Naive thymus-derived CD8-positive, alpha-beta T cell (primary cell): ENCODE measurements at regions not wholly inside any gene's neighbourhood (a gene's known extent, or its start where the extent isn't known, plus 50 kb on each side); places are given as distances from the start of the nearest gene placed in this dataset.

Source experiments
- ATAC-seq, 2 donors: fragments of 150-1000 bp; cut with Tn5 transposase in 1 of 2; sonication (Bioruptor Pico), chemical (Tn5 transposase) in 1 of 2; 1 replicate in 1 of 2; 2 replicates in 1 of 2; pipeline ENCODE4 v1.10.0; 2021; ENCODE audit warnings: mild to moderate bottlenecking in 2 of 2, moderate library complexity in 2 of 2
- POLR2A ChIA-PET: fragments of 350-600 bp; sonication (Branson Sonifier 250); formaldehyde crosslinking; loops from one replicate; lab custom pipeline; 2021; ENCODE audit warnings: antibody characterized with exemption; lab: Charles Lee
- DNase-seq, 10 donors: peaks; one replicate each; pipeline versions ENCODE4 v3.0.0 to v3.0.0-alpha.2; 2020 to 2022
- H3K27ac Mint-ChIP-seq, 10 donors: one replicate each; pipeline ENCODE4 v1.8.0; 2020 to 2022; ENCODE audit warnings: mild to moderate bottlenecking in 10 of 10, mixed read lengths in 10 of 10, moderate library complexity in 4 of 10, inconsistent platforms in 1 of 10
- H3K27me3 Mint-ChIP-seq, 5 donors: one replicate each; pipeline ENCODE4 v1.8.0; 2021 to 2022; ENCODE audit warnings: mixed read lengths in 5 of 5
- H3K36me3 Mint-ChIP-seq, 3 donors: one replicate each; pipeline ENCODE4 v1.8.0; 2020 to 2022; ENCODE audit warnings: mixed read lengths in 3 of 3, mild to moderate bottlenecking in 2 of 3, inconsistent platforms in 1 of 3
- H3K4me1 Mint-ChIP-seq, 4 donors: one replicate each; pipeline ENCODE4 v1.8.0; 2021 to 2022; ENCODE audit warnings: mixed read lengths in 4 of 4
- H3K4me3 Mint-ChIP-seq, 10 donors: one replicate each; pipeline ENCODE4 v1.8.0; 2020 to 2022; ENCODE audit warnings: mild to moderate bottlenecking in 10 of 10, mixed read lengths in 10 of 10, moderate library complexity in 6 of 10, inconsistent platforms in 1 of 10
- H3K9me3 Mint-ChIP-seq, 9 donors: one replicate each; pipeline ENCODE4 v1.8.0; 2020 to 2022; ENCODE audit warnings: mixed read lengths in 9 of 9, mild to moderate bottlenecking in 3 of 9, inconsistent platforms in 1 of 9, moderate library complexity in 1 of 9

DNA sequence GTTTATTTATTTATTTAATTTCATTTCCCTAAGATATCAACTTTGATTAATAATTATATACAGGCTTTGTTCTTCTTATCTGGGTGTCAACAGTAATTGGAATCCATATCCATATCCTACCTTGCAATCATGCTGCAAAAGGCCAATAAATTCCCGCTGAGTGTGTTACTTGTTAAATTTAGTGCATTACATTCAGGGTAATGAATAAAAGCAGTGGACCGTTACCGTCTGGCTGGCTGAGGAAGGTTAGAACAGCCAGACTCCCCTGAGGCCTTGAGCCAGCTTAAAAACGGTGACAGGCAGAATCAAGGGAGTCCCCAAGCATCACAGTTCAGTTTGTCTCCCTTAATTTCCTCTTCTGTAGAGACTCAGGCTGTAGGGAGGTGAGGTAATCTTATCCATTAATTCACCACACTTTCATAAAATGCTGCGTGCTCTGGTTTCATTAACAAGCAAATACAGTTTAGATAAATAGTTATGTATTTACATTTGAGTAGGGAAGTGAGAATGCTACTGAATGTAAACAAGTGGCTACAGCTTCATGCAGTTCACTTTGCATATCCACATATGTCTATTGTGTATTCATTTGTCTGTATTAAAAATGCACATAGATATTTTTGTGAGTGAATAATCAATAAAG lies 888.2 kb upstream of the CXADR start:
- H3K27ac Mint-ChIP-seq, result no peak overlapping the region
- DNase-seq, result peak in 1 of 10 donors; percentile 41
- POLR2A ChIA-PET, result interaction anchor here (0.5 kb wide), 1 partner anchor 11 kb away, joined by 3 read pairs; no protein-coding TSS in a partner anchor
- H3K27me3 Mint-ChIP-seq, result no peaks in the 10 kb centered on the region
- H3K4me1 Mint-ChIP-seq, result no peaks in the 10 kb centered on the region
- H3K9me3 Mint-ChIP-seq, result peaks cover 0 to 3% (median under 1%) of the 10 kb centered on the region in 9 donors
- H3K36me3 Mint-ChIP-seq, result peaks cover 0 to under 1% (median 0%) of the 10 kb centered on the region in 3 donors
- ATAC-seq, result no peak
- H3K4me3 Mint-ChIP-seq, result no peak overlapping the region

DNA sequence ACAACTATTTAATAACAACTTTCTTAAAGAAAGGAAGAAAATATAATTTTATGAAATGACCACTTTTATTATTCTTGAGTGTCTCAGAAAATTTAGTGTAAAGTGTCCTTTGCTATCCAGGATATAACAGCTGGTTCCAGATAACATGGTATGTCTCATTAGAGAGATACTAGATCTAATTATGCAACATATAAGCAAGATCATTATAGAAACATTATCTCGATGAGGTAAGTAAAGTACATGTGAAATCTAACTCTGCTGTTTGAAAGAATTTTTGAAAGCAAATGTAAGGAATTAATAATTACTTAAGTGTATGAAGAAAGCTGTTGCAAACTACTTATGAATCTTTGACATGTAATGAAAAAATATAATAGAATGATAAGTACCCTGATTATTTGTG lies 887.4 kb upstream of the CXADR start:
- no peaks in the 10 kb centered on the region for H3K4me1 Mint-ChIP-seq
- ATAC-seq (no peak), DNase-seq (no peak)
- peaks cover 0 to 2% (median 0%) of the 10 kb centered on the region in 9 donors for H3K9me3 Mint-ChIP-seq
- no peak overlapping the region for H3K27ac Mint-ChIP-seq
- no peaks in the 10 kb centered on the region for H3K27me3 Mint-ChIP-seq
- no peaks in the 10 kb centered on the region for H3K36me3 Mint-ChIP-seq
- no peak overlapping the region for H3K4me3 Mint-ChIP-seq
- POLR2A ChIA-PET, result no interaction called here

DNA sequence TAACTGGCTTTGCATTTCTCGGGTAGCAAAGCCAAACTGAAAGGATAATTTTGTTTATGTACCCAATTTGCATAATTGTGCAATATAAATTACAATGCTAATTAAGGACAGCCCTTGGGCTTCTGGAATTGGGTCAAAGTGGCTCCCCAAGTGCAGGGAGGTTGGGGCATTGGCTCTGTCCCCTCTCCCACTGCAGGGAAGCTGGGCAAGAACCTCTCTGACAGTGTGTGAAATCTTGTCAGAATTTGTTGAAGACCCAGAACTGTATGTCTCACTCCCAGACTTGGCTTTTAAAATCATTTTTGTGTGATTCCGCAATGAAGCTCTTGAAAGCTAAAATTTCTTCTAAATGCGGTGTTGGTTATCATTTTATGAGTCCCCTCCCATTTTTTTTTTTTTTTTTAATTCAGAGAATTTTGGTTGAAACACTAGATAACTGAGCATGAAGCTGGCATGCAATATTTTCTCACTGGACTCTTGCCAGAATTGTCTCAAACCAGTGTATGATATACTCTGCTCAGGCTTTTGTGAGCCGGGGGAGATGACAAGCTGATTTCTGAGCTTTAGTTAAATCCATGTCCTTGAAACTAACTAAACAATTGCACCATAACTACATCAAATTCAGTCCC lies 878.9 kb upstream of the CXADR start:
- Mint-ChIP-seq H3K4me3 (no peak overlapping the region), H3K4me1 (no peaks in the 10 kb centered on the region)

DNA sequence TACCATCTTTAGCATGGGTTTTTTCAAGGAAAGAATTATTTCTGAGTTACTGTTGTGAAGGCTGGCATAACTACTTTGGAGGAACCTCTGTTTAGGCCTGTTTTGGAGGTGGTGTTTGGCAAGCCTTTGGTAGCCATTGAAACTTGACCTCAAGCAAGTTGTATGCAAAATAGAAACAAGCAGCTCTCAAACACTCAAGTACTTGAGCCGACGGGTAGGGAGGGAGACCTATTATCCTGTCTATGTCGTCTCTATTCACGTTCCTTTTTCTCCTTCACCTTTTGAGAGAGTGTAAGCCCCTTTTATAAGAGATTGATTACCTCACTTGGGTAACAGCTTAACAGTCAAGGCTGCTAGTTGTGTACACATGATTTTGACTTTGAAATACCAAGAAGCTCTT lies 878.3 kb upstream of the CXADR start:
- POLR2A ChIA-PET, result no interaction called here
- Mint-ChIP-seq H3K9me3 (peaks cover 0 to 8% (median 0%) of the 10 kb centered on the region in 9 donors), H3K36me3 (no peaks in the 10 kb centered on the region), H3K4me3 (no peak overlapping the region), H3K4me1 (no peaks in the 10 kb centered on the region), H3K27ac (no peak overlapping the region), H3K27me3 (no peaks in the 10 kb centered on the region)
- DNase-seq (no peak), ATAC-seq (no peak)

More for the DNA sequence above, 878.9 kb upstream of the CXADR start:
- peaks cover 0 to 8% (median 0%) of the 10 kb centered on the region in 9 donors for H3K9me3 Mint-ChIP-seq
- no peaks in the 10 kb centered on the region for H3K36me3 Mint-ChIP-seq
- POLR2A ChIA-PET, result no interaction called here
- no peak for DNase-seq
- H3K27ac Mint-ChIP-seq, result no peak overlapping the region
- ATAC-seq, result no peak
- H3K27me3 Mint-ChIP-seq, result no peaks in the 10 kb centered on the region

DNA sequence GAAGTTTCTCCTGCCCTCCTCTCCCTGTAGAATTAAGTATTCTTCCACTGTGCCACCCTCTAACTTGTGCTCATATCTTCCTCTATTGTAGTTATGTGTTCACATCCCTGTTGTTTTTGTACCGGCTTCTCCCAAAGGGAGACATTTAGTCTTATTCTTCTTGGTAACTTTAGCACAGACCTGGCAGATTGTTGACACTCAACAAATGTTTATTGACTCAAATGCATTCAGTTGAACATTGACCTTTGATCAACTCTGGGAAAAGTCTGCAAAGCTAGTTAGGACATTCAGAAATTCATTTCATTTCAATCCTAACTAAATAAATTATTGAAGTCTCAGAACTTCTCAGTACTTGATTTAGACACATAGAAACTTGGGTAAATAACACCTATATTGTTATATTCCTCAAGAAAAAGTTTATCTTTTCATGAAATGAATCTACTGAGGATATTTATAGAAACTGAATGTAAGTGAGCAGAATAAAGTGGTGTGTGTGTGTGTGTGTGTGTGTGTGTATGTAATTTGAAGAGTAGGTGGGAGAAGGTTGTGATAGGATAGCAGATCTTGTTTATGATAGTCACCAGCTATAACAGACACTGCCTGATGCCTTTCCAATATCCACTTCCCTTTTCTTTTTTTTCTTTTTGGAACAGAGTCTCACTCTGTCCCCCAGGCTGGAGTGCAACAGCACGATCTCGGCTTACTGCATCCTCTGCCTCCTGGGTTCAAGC lies 872.4 kb upstream of the CXADR start:
- Mint-ChIP-seq H3K36me3 (no peaks in the 10 kb centered on the region), H3K27me3 (no peaks in the 10 kb centered on the region), H3K4me3 (no peak overlapping the region), H3K4me1 (no peaks in the 10 kb centered on the region), H3K27ac (no peak overlapping the region), H3K9me3 (peaks cover 0 to 19% (median 0%) of the 10 kb centered on the region in 9 donors)
- no peak for ATAC-seq
- no peak for DNase-seq
- POLR2A ChIA-PET, result no interaction called here

DNA sequence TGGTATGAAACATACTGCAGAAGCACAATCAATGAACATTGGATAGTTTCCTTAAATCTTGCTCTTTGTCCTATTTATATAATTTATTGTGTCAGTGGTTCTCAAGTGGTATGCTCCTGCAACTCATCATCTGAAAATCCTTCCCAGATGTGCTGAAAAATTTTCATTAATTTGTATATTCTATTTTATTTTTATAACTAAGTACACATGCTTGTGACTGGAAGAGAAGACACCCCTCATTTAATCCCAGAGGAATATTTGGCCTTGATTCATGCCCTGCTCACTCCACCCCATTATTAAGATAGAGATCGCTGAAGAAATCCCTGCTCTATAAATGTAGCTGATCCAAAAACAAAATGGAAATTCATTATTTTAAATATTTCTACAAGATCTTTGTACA lies 870.5 kb upstream of the CXADR start:
- Mint-ChIP-seq H3K4me3 (no peak overlapping the region), H3K9me3 (peaks cover 0 to 11% (median 0%) of the 10 kb centered on the region in 9 donors), H3K4me1 (no peaks in the 10 kb centered on the region), H3K36me3 (no peaks in the 10 kb centered on the region), H3K27ac (no peak overlapping the region), H3K27me3 (no peaks in the 10 kb centered on the region)
- POLR2A ChIA-PET, result no interaction called here
- no peak for ATAC-seq
- no peak for DNase-seq

DNA sequence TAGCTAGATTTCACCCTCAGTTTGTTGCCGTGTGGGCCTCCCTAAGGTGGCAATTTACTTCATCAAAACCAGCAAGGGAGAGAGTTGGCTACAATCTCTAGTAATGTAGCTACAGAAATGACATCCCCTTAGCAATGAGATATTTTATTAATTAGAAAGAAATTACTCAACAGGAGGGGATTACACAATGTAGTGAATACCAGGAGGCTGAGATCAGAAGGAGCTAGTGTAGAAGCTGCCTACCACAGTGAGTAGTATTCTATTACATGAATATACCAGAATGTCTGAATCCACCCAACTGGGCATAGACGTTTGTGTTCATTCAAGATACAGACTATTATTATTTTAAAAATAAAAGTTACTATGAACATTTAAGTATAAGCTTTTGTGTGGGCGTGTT lies 868.2 kb upstream of the CXADR start:
- no peak for DNase-seq
- Mint-ChIP-seq H3K36me3 (no peaks in the 10 kb centered on the region), H3K9me3 (peaks cover 0 to 11% (median 2%) of the 10 kb centered on the region in 9 donors), H3K27ac (no peak overlapping the region), H3K27me3 (no peaks in the 10 kb centered on the region), H3K4me1 (no peaks in the 10 kb centered on the region), H3K4me3 (no peak overlapping the region)
- POLR2A ChIA-PET, result no interaction called here
- ATAC-seq, result no peak

DNA sequence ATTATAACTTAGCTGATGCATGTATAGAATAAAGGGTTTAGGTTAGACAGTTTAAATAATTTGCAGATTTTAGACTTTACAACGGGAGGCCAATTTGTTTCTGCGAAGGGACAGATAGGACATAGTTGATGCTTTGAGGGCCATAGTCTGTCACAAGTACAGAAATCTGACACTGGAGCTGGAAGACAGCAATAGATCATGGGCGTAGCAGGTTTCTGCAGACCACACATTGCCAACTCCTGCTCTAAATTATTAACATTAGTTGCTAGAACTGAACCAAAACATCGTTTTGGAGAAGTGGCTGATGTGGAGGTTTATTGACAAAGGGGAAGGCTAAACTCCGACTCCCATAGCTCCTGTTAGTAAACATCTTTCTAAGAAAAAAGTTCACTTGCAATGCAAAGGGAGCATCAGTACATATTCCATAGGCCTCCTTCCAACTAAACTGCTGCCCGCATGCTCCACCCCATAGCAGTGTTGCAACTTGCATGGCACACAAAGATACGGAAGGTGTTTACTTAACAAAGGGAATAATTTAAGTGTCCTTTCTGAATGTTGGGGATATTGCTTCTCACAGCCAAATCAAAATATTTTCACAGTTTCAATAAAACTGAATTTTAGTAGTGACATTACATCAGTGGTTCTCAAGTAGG lies 862.0 kb upstream of the CXADR start:
- Mint-ChIP-seq H3K27me3 (no peaks in the 10 kb centered on the region), H3K27ac (no peak overlapping the region), H3K9me3 (peaks cover 0 to 12% (median 3%) of the 10 kb centered on the region in 9 donors), H3K36me3 (no peaks in the 10 kb centered on the region), H3K4me3 (no peak overlapping the region), H3K4me1 (no peaks in the 10 kb centered on the region)
- POLR2A ChIA-PET, result no interaction called here
- ATAC-seq (no peak), DNase-seq (no peak)

DNA sequence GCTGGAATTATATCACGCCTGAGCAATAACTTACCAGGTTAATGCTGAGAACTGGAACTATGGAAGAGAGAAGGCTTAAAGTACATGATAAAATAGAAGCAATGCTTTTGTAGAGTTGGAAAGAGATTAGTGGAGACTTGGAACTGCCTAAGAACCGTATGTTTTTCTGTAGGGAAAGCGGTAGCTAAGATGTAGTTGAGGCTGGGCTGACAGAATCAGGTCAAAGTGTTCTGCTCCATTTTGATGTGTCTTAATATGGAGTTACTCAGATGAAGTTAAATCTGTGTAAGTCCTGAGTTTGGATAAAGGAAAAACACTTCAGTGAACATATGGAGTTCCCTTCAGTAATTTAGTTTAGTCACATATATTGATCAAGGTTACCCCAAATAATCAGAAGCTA lies 860.9 kb upstream of the CXADR start:
- no peak for ATAC-seq
- no peak overlapping the region for H3K27ac Mint-ChIP-seq
- H3K27me3 Mint-ChIP-seq, result no peaks in the 10 kb centered on the region
- H3K4me3 Mint-ChIP-seq, result no peak overlapping the region
- no peaks in the 10 kb centered on the region for H3K36me3 Mint-ChIP-seq
- peaks cover 0 to 14% (median 3%) of the 10 kb centered on the region in 9 donors for H3K9me3 Mint-ChIP-seq
- no peaks in the 10 kb centered on the region for H3K4me1 Mint-ChIP-seq
- DNase-seq, result no peak
- POLR2A ChIA-PET, result no interaction called here

DNA sequence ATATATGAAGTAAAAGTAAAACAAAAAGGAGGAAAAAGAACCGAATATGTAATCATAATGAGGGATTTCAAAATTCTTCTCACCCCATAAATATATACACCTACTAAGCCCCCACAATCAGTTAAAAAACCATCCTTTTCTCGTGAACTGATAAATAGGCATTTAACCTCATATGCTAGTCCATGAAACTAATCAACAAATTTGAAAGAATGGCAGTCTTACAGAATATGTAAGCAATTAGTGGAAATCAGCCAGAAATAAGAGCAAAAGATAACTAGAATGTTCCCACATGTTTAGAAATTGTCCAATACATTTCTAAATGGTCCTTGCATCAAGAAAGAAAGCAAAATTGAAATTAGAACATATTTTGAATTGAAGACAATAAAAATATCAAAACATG lies 849.4 kb upstream of the CXADR start:
- no peak overlapping the region for H3K27ac Mint-ChIP-seq
- no peak overlapping the region for H3K4me3 Mint-ChIP-seq
- H3K9me3 Mint-ChIP-seq, result peaks cover 0 to 25% (median 2%) of the 10 kb centered on the region in 9 donors
- no peak for DNase-seq
- ATAC-seq, result no peak
- H3K36me3 Mint-ChIP-seq, result no peaks in the 10 kb centered on the region
- H3K4me1 Mint-ChIP-seq, result no peaks in the 10 kb centered on the region
- POLR2A ChIA-PET, result no interaction called here
- no peaks in the 10 kb centered on the region for H3K27me3 Mint-ChIP-seq

DNA sequence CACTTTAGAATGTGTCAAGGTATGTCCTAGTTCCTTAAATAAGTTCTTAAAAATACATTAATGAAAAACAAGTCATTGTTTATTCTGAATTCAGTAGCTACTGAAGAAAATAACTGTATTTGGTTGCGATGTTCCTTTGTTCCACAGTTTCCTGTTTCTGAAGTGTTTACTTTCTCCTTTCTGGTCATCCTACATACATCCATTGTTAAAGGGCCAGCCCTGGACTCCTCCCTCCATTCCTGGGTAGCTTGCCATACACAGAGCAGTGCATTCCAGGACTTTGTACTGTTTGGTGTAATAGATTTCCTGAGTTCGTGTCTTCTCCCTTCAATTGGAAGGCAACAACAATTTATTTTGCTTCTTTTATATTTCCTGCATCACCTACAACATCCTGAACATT lies 845.4 kb upstream of the CXADR start:
- Mint-ChIP-seq H3K27me3 (no peaks in the 10 kb centered on the region), H3K4me3 (no peak overlapping the region), H3K36me3 (no peaks in the 10 kb centered on the region), H3K27ac (no peak overlapping the region), H3K4me1 (no peaks in the 10 kb centered on the region), H3K9me3 (peaks cover 0 to 19% (median 3%) of the 10 kb centered on the region in 9 donors)
- POLR2A ChIA-PET, result no interaction called here
- no peak for DNase-seq
- ATAC-seq, result no peak

DNA sequence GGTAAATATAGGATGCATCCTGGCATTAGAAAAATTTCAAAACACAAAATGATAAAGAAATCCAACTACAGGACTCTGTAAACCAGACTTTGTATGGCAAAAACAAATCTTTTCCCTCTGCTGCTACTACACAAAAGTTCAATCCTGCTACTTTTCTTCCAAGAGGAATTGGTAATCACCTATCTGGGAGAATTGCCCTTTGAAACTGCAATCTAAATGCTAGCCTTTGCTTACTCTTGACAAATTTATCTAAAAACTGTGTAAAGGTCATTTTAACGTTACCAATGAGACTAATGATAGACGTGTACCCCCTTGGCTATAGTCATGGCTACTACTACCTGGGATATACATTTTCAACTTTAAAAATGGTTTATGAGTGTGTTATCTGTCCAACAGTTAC lies 837.9 kb upstream of the CXADR start:
- Mint-ChIP-seq H3K36me3 (no peaks in the 10 kb centered on the region), H3K9me3 (peaks cover 0 to 10% (median 2%) of the 10 kb centered on the region in 9 donors), H3K4me3 (no peak overlapping the region), H3K27ac (no peak overlapping the region), H3K27me3 (no peaks in the 10 kb centered on the region), H3K4me1 (no peaks in the 10 kb centered on the region)
- POLR2A ChIA-PET, result no interaction called here
- ATAC-seq, result no peak
- DNase-seq, result no peak

DNA sequence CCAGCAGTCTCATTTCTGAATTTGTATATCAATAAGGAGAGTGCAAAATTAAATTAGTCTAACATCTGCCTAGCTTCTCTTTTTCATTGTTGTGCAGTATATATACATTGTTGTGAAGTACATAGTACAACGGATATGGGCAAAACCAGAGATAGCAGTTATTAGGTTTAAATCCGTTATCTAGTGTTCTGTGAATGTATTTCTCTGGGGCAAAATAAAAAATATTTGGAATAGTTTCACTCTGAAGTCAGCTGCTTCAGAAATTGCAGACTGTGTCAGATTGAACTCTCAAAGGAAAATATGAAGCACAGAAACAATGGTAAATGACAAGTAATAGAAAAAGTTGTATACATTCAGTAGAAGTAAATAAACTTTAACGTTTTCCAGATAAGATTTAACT lies 836.5 kb upstream of the CXADR start:
- DNase-seq (no peak), ATAC-seq (no peak)
- no peaks in the 10 kb centered on the region for H3K27me3 Mint-ChIP-seq
- no peak overlapping the region for H3K4me3 Mint-ChIP-seq
- H3K4me1 Mint-ChIP-seq, result no peaks in the 10 kb centered on the region
- no peaks in the 10 kb centered on the region for H3K36me3 Mint-ChIP-seq
- POLR2A ChIA-PET, result no interaction called here
- peaks cover 0 to 10% (median 5%) of the 10 kb centered on the region in 9 donors for H3K9me3 Mint-ChIP-seq
- no peak overlapping the region for H3K27ac Mint-ChIP-seq
